ENCODE measurements at regions not wholly inside any gene's neighbourhood (a gene's known extent, or its start where the extent isn't known, plus 50 kb on each side); places are given as distances from the start of the nearest gene placed in this dataset.
A peak's percentile ranks its signal among the peaks of the same experiment; 100 is the strongest.

- no peak for DNase-seq (ENCODE audit: low spot score)
Measured at GRCh38 chr1:214823311-214824117, 220.5 kb downstream of the CENPF start.

DNA sequence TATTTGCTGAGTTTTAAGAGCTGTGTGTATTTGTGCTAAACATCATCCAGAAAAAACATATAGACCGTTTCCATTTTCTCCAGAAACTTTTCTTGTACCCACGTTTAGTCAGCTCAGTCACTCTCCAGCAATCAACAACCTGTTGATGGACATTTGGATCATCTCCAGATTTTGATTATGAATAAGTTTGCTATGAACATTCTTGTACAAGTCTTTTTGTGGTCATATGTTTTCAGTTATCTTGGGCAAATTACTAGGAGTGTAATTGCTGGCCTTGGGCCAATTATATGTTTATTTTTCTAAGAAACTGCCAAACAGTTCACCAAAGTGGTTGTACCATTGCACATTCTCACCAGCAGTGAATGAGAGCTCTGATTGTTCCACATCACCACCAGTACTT, 221.8 kb downstream of the CENPF start:
- no peak for DNase-seq (ENCODE audit: low spot score)

GRCh38 chr1:214826619-214827018, 223.6 kb downstream of the CENPF start:
- DNase-seq (ENCODE audit: low spot score): no peak

DNA sequence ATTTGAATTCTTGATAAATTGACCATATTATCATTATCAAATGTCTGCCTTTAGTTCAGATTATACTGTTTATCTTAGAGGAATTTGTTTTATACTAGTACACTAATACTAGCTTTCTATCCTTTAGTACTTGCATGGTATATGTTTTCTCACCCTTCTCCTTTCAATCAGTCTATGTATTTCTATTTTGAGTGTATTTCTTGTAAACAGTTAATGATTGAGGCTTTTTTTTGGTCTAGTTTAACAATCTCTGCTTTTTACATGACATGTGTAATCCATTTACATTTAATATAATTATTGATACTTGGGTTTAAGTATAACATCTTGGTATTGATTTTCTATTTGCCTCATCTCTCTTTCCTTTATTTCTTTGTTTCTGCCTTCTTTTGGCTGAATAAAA, 224.9 kb downstream of the CENPF start:
- no peak for DNase-seq (ENCODE audit: low spot score)

DNA sequence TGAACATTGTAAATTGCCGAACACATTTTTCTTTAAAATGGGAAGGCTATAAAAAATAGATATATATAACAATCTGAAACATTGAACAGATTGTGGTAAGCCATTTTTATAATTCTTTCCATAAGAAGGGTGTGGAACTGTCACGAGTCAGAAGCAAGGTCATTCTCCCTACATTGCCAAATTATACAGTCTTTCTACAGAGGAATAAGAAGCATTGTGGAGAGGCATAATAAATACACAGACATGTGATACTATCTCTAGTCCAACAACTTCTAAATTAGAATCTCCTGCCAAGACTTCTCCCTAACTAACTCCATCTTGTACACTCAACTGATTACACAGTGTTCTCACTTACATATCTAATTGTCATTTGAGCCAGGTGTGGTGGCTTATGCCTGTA, 227.9 kb downstream of the CENPF start:
- DNase-seq (ENCODE audit: low spot score): no peak

- no peak for DNase-seq (ENCODE audit: low spot score)
Measured at GRCh38 chr1:214831956-214832355, 229.0 kb downstream of the CENPF start.

- DNase-seq (ENCODE audit: low spot score): no peak
Measured at GRCh38 chr1:214833178-214833756, 230.3 kb downstream of the CENPF start.

DNA sequence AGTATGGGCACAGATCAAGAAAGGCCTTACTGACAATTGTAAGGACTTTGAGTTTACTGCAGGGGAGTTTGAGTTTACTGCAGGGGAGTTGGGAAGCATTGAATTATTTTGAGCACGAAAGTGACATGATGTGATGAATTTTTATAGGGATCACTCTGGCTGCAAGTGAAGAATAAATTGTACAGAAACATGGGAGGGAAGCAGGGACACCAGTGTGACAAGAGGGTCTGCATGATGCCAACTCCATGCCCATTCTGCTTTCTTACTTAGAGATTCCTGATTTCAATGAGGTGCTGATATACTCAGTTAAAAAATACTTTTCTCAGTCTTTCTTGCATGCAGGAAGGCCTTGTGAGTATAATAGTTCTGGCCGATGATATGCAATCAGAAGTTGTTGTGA, 234.4 kb downstream of the CENPF start:
- no peak for DNase-seq (ENCODE audit: low spot score)

GRCh38 chr1:214838351-214838750, 235.4 kb downstream of the CENPF start:
- DNase-seq (ENCODE audit: low spot score): no peak

GRCh38 chr1:214840356-214840755, 237.4 kb downstream of the CENPF start:
- no peak for DNase-seq (ENCODE audit: low spot score)

- no peak for DNase-seq (ENCODE audit: low spot score)
Measured at GRCh38 chr1:214842856-214843255, 239.7 kb upstream of the KCNK2 start.

- DNase-seq (ENCODE audit: low spot score): no peak
Measured at GRCh38 chr1:214843281-214843680, 239.3 kb upstream of the KCNK2 start.

DNA sequence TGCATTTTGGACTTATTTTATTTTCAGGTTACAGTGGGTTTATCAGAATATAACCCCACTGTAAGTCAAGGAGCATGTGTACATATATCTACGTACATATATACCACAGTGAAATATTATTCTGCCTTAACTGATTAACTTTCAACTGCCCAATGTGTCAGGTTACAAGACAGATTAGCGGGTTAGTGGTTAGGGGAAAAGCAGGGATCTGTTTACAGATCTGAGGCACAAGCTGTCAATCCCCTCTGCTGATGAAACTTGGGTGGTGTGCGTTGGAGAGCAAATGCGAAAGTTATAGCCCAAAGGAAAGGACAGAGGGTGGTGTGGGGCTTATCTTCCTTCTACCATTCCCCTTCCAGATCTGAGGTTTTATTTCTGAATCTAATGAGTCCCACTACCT, 238.2 kb upstream of the KCNK2 start:
- DNase-seq (ENCODE audit: low spot score): no peak

DNA sequence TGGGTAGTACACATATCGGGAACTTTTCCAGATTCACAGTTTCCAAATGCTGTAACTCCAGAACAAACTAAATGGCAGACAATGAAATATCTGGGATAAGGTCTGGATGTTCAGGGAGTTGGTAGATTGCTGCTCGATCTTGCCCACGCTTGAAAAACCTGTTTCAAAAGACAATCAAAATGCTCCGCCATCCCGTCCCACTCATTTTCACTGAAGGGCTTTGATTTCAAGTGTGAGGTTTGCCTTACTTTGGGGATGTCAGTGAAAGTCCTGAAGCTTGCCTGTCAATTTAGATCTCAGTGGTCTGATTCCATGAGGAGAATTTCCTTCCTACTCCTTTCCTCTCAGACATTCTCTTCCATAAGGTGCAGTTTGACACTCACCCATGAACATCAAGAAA, 236.3 kb upstream of the KCNK2 start:
- peak; percentile 67 for DNase-seq (ENCODE audit: low spot score)

DNA sequence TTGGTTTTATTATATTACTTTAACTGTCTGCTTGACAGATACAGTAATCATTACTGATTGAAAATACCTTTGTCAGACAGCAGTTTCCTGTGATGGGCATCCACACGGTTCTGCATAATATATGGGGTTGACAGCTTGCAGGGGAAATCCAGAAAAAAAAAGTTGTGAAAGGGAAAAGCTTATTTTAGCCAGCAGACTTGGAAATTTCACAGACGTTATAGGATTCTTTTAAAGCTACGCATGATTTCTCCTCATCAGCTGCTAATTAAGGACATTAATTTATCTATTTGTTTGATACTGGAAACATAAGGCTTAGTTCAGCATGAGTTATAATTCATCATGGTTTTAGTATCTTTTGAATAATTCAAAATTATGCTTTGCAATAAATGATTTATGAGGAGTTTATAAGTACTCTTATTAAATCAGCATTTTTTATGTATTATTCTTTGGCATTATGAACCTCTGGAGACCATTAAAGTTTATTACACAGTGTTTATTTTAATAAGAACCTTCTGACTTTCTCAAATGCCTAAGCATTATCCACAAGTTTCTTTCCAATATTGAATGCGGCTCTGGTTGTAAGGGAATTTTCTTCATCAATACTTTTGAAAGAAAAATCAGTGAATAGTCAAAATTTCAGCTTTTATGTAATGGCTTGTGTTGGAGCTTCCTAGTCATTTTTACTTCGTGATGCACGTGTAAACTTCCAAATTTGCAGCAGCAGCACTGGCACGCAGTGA, 235.3 kb upstream of the KCNK2 start:
- peak; percentile 35 for DNase-seq (ENCODE audit: low spot score)

DNA sequence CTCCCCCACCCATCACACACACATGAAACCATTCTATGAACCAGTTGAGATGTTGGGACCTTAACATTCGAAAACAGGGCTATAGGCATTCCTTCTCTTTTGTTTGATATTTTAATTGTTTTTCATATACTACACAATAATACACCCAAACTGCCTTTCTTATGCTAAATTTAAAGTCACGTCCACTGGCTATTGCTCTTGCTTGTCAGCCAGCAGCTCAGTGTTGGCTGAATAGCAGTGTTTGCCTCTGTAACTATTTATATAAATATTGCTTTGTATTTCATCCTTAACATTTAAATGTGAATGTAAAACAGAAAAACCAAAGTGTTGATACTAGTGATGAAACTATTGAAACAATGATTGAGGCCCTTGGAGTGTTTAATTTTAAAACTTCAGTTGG, 234.4 kb upstream of the KCNK2 start:
- no peak for DNase-seq (ENCODE audit: low spot score)

DNA sequence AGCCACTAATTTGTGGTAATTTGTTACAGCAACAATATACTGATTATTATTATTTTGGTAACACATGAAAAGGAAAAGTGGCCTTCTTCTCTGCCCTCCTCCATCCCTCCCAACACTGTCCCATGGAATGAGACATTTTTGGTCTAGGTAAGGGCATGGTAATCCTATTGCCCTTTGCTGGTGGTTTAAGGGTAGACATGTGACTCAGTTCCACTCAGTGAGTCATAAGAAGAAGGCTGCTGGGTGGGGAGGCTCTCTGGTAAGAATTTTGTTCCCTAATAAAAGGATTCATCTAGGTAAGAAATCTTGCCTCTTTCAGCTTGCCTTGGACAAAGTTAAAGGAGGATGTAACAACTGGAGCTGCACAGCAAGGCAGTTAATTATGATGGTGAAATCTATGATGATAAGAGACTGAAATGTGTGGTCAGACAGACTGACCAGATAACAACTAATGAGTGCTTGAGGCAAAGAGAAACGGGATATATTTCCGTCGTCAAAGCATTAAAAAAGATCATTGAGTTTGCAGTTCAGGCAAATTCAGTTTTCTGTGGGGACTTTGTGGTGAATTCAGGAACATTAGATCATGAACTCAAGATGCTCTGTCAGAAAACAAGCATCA, 232.0 kb upstream of the KCNK2 start:
- DNase-seq (ENCODE audit: low spot score): no peak

DNA sequence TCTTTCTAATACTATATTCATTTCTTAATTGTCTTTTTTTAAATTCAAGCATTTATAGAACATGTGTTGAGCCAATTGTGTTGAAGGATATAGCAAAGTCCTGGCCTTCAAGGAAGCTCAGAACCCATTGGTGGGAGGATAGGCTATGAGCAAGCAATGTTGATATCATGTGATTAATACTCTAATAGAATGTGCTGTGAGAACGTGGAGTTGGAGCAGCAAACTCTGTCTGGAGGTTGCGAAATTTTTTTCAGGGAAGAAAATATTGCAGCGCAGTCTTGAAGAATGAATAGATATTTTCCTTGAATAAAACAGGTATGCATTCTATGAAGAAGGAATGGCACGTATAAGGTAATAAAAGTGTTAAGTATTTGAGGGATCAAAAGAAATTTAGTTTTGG, 229.2 kb upstream of the KCNK2 start:
- no peak for DNase-seq (ENCODE audit: low spot score)

- no peak for DNase-seq (ENCODE audit: low spot score)
Measured at GRCh38 chr1:214854126-214854875, 228.2 kb upstream of the KCNK2 start.

DNA sequence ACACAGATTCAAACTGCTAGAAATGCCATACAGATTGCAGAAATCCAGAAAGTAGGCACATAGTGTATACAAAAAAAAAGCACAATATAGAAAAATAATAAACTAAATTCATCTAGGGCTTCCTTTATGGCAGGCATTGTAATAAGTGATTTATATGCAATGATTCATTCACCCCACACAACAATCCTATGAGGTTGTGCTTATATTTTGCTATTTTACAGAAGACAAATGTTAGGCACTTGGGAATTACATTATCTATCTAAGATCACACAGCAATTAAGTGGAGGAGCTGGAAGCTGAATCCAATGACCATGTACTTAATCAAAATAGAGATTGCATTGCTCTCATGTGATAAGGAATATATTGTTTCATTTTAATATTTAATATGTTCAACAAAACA, 225.7 kb upstream of the KCNK2 start:
- DNase-seq (ENCODE audit: low spot score): no peak

- no peak for DNase-seq (ENCODE audit: low spot score)
Measured at GRCh38 chr1:214857716-214858115, 224.8 kb upstream of the KCNK2 start.

DNA sequence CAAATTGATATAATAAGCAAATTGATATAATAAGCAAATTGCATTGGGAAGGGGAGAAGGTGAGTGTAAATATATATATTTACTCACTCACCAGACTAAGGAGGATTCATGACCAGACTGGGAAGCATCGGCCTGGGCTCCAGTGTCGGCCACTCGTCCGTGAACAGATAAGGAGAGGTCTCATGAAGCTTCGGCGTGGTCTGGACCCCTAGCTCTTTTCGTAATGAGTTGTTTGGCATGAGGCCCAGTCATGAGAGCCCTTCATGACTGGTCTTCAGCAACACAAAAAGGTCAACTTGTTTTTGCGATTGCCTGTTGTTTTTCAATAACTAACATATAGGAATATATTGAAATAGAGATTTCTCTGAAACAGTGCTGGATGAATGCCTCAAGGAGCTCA, 222.9 kb upstream of the KCNK2 start:
- DNase-seq (ENCODE audit: low spot score): no peak

Measured in putamen (tissue), 1 donor.